COLO668 (cell line): ENCODE measurements at regions not wholly inside any gene's neighbourhood (a gene's known extent, or its start where the extent isn't known, plus 50 kb on each side); places are given as distances from the start of the nearest gene placed in this dataset.

ENCODE experiments used
- DNase-seq: peaks from one replicate; lab custom pipeline; 2025; ENCODE audit not compliant: unreplicated experiment; lab: John Stamatoyannopoulos, UW

DNA sequence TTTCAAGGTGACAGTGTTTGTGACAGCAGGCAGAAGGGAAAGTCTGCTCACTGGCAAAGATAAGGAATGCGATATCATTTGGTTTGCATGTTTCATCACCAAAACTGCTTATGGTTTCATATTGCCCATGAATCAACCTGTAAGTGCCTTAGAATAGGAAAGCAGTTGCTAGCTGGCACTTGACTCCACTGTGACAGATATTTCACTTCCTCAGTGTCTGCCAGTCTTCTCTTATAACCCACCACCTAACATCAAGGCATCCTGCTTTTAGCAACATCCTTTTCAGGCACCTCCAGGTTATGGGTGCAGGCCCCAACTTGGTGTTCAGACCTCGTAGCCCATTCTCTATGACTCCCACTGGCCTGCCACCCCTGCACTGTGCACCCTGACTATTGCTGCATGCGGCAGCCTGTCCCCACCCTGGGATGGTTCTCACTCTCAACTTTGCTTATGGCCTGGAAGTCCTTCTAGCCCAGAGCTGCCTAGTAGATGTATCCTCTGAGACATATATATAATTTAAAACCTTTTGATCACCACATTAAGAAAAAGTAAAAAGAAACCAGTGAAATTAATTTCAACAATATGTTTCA, 154.4 kb upstream of the RARB start:
- no peak for DNase-seq

DNA sequence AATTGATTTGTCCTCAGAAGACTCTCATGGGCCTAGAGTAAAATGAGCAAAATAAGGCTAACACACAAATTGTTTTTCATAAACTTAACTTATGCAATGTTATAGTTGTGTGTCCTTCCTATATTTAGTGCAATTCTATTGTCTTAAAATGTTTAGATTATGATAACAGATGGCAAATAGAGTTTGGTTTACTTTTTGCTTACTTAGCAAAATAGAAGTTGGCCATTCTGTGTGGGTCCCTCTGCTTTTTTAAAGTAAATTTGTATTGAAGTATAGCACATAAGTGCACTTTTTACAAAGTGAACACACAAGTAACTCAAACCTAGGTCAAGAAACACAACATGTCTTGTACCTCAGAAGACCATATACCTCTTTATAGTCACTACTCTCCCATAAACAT, 150.6 kb upstream of the RARB start:
- no peak for DNase-seq

DNA sequence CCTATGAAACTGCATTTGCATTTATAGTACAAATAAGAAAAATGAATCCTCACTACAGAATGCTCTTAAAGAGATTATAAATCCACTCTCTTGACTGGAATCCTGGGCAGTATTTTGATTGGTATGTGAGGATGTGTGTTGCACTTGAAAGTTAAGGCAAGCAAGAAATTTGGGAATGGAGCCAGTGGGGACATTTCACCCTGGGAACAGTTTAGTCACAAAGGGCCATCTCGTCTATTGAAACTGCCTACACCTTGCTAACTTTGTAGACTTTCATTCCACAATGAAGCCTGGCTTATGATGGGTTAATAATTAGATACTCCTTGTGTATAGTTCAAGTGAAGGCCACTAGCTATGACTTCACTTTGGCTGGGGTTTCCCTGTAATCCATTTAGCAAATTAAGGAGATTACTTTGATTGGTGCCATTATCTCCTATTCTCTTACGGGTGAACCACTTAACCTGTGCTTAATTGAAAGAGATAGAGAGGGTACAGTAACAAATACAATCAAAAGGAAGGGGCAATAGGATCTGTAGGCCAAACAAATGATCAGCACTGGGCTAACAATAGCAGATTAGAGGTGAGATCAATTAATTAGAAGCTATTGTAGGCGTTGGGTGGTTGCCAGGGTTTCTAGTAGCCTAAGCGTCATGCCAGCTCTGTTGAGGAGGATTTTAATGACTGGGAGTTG, 146.9 kb upstream of the RARB start:
- no peak for DNase-seq

DNA sequence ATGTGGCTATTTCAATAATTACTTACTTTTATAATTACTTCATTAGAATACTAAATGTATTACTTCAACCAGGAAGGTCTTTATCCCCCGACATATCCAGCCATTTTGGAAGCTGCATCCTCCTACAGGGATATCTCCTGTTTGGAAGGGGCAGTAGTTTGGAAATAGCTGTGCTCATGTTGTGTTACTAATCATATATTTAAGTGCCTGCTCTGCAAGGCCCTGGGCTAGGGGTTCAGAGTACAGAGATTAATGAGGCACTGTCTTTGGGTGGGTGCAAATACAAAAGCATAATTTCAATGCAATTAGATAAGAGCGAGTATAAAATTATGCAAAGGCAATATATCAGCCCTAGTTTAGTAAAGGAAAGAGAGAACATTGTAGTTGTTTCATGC, 146.3 kb upstream of the RARB start:
- no peak for DNase-seq

DNA sequence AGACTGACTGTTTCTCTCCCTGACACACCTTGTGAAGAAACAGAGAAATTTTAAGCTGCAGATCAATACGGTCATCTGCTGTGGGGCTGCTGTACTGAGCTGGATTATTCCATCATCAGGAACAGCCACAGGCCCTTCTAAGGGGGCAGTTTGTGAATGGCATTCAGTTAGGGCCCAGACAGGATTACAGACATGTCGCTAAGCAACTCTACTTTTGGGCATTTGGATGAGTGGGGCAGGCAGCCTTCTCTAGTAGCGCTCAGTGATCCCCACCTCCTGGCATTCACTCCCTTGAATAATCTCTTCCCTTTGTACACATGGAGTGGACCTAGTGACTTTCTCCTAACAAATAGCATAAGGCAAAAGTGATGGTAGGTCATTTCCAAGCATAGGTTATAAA, 144.4 kb upstream of the RARB start:
- DNase-seq: no peak

DNA sequence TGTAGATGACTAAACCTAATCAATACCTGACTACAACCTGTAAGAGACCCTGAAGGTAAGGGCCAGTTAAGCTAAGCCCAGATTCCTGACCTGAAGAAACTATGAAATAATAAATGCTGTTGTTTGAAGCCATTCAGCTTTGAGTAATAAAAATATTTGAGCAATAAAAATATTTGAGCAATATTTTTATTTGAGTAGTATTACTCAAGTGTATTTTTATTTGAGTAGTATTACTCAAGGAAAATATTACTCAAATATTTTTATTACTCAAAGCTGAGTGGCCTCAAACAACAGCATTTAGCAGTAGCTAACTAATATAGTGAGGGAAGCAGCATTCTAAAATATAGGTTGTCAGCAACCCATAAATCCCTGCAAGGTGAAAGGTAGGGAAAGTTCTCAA, 143.8 kb upstream of the RARB start:
- no peak for DNase-seq

DNA sequence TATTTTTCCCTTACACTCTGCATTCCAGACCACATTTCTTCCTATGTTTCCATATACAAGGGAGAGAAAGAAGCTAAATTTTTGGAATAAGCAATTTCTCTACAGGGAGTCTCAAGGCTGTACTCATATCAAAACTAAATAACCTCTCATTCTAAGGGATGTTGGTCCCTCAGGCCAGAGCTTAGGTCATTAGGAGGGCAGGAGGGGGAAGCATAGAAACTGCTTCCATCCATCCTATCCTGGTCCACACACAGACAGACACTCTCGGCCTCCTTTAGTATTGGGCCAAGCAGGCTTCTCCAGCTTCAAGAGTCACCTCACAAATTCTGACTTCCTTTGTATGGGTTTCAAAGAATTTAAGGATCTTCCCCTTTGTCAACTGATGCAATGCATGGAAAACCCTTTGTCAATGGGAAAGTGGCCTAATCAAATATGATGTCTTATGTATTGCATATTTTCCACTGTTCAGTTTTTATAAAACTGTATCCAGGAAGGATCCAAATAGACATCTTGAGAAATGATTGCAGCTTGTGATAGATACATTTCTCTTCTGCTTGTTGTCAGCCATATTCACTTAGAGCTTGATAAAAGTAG, 140.7 kb upstream of the RARB start:
- no peak for DNase-seq

DNA sequence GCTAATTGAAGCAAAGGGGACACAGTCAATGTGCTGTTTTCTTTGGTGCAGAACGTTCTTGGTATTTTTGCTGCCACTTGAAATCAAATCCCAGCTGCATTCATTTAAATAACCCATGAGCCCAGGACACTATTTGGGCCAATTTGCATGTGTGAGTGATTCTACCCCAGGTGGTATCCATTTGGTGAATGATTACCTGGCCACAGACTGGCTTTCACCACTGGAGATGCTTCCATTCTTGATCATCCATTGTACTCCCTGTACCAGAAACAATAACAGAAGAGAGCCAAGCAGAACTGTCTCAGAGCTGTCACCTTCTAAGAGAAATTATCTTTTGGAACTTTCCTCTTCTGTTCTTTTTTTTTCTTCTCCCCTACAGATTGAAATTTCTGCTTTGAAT, 139.7 kb upstream of the RARB start:
- DNase-seq: no peak

DNA sequence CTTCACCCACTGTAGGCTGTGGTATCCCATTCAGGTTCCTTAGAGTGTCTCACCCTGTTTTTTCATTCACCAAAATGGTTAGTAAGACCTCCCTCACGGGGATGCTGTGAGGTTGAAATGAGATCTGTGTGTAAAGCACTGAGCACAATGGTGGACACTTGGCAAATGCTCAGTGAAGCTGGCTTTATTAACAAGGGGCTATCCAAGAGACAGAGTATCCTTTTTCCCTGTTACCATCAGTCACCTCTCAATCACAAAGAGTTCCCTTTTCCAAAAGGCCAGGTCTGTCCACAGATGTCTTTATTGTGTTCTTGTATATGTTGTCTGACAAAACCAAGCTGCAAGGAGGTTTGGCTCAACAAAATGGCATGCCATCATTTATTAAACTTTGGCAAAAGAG, 138.9 kb upstream of the RARB start:
- DNase-seq: no peak

DNA sequence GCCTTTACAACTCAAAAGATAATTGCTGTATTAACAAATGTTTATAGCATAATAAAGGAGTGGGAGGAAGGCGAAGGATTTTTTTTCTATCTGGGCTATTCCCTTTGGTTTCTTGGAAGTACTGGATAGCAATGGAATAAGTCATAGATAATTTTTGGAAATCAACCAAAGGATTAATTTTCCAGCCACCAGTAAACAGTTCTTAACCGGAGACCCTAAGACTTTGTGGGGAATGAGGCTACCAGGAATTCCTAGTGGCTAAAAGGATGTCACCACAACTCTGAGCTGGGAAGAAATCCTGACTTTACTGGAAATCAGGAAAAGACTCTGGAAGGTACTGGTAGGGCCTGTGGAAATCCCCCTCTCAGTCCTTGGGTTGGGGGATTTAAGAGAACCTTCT, 138.4 kb upstream of the RARB start:
- DNase-seq: no peak

DNA sequence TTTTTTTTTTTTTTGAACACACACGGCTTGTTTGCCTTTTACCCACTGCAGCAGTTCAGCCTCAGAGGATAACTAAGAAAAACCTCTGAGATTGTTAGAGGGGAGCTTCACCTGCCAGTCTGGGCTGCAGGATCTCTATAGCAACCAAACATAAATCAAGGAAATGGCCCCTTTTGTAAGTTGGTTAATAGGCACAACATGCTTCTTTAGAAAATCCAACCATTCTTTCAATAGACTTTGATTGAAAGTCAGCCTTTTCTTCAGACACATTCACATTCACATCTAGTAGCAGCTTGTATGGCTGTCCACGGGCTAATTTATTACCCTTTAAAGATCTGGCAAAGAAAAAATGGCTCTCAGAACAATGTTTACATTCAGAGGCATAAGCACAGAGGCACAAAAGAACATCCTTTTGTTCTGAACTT, 136.6 kb upstream of the RARB start:
- DNase-seq: no peak

DNA sequence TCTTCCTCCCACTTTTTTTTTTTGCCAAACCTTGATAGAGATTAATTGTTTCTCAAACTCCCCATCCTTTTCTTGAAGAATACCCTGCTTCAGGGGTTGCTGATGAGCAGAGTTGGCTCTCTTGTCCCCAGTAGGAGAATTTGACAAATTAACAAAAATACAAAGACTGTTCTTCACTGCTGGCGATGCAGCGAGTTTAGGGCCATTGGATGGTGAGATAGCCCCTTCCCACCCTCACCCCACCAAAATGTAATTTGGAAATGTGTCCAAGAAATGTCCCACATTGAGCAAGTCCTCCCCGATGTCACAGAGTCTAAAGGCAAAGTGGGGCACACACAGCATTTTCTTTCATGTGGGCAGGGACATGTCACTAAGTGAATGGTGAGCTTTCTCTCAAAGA, 136.0 kb upstream of the RARB start:
- DNase-seq: no peak

DNA sequence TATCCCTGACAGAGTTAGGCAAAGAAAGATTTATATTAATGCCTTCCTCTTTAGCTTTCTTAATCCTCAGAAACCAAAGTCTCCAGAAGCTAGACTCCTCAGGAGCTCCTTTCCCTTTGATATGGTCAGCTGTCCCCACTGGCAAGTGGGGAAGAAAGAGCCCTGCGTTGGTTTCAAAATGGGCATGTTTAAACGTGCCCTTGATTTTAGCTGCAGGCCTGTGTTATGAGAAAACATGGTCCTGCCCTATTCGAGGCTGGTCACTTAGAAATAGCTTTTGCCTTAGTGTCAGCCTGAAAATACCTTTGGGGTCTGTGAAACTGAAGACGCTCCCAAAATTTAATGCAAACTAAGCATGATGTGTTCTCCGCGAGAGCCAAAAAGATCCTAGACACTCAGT, 135.5 kb upstream of the RARB start:
- no peak for DNase-seq

DNA sequence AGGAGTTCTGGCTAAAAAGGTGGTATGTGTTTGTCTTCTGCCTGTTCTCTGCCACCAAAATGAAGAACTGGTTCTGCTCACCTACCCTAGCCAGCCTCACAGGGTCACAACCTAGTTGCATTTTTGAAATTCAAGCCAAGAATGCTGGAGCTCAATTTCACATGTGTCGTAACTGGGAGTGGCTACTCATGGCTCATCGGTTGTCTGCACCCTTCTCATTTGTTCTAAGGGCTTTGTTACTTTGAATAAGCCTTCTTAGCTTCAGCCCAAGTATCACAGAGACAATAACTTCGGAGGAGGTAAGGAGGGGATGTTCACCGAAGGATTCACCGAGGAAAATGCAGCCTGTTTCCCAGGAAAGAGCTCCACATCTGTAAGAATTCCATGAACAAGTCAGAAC, 134.3 kb upstream of the RARB start:
- DNase-seq: no peak

DNA sequence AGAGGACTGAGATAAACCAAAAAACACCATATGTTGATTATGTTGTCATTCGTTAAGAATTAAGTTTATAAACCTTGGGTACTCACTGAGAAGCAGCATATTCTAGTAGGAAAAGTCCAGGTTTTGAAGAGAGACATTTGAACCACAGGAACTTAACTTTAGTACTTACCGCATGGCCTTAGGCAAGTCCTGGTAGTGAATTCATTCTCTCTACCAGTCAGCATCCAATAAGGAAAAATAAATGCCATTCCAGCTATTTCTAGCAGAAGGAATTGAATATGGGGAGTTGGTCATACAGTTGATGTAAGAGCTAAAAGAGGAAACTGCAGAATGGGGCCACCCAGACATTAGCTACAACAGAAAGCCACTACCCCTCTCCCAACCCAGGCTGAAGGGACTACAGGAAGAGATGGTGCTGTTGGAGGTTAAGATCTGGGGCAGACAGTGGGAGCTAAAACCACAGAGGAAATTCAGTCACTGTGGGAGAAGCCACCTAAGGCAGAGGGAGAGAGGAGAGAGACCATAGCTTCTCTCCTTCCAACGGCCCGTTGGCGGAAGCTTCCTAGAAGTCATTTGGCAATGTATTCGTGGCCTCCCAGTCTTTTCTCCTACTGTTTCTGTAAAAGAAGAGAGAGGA, 133.8 kb upstream of the RARB start:
- DNase-seq: no peak

DNA sequence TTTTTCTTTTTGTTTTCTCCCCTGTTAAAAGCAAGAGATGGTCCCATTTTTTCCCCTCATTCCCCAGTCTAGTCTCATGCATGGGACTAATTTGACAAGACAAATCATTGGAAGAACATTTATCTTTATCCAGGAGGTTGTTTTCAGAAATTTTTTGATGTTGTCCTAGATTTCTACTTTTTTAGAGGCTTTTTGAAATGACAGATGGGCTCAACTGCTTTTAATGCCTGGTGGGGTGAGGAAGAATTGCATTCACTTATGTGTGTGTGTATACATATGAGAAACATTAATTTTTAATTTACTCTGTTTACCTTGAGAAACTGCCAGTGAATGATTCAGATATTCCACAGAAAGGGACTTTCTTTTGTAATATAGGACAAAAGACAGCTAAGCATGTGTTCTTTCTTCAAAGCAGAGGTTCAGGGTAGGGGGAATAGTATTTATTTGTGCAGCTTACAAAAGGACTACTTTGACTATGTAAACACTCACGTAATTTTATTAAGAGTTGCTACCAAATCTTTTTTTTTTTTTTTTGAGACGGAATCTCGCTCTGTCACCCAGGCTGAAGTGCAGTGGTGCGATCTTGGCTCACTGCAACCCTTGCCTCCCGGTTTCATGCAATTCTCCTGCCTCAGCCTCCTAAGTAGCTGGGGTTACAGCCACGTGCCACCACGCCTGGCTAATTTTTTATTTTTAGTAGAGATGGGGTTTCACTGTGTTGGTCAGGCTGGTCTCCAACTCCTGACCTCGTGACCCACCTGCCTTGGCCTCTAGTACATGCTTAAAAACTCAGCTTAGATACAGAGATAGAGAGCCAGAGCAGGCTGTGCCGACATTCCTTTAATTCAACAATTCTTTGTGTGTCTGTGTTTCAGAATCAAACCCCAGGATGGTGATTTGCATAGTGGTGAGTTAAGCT, 130.1 kb upstream of the RARB start:
- no peak for DNase-seq

DNA sequence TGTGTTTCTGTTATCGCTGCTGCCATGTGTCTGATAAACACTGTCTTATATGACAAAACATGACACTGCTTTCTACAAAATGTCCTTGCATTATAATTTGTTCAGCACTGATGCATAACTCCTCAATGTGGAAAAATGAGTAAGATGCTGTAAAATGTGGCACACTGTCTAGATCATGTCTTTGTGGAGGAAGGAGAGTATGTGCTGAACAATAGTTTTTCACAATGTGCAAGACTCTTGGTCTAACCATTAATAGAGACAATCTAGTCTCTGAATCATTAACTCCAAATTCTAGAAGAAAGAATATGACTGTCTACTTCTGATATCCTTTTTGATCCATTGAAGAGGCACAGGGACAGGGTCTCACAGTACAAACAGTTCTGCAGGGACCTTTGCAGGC, 127.9 kb upstream of the RARB start:
- DNase-seq: no peak

DNA sequence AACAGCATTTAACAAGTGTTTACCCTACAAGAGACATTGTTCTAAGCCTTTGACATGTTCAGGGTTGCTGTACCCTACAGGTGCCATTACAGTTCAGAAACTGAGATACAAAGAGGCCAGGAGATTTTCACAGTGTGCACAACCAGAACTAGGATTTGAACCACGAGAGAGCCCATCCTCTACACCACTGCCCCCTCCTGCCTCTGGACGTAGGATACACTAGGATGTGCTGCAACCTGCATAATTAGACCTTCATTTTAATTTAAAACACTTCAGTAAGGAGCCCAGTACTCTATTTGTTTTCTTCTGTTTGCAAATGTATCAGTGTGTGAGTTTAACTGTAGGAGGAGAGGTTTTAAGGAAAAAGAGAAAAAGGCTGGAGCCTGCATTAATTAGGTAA, 123.1 kb upstream of the RARB start:
- no peak for DNase-seq

DNA sequence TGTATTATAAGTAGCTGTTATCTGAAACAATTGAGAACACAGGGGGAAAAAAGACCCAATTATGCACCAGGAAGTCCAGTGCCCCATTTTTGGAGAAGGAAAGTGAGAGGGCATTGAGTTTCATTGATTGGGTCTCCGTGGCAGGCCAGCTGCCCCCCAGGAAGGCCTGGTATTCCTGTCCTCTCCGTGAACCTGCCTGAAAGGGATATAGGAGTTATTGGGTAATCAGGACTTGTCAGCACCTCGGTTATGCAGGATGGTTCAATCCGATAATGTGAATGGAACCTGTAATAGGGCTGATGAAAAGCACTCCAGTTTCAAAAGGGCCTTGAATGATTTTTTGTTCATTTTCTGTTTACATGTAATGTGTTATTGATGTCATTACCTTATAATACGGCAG, 122.0 kb upstream of the RARB start:
- DNase-seq: no peak

DNA sequence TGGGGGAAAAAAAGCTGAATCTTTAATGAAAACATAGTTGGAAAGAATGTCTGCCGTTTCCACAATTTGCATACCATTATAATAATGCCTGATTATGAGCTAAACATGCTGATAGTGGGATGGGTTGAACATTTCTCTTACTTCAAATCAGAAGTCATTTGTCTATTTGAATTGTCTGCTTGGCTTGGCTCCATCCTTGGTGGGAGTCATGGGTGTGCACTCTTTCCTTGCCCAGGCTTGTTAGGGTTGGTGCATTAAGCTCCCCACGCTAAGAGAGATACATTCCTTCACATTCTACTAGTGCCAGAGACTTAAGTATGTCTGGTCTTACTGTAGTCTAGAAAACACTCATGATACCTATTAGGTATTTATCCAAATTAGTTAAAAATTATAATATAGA, 121.4 kb upstream of the RARB start:
- no peak for DNase-seq

DNA sequence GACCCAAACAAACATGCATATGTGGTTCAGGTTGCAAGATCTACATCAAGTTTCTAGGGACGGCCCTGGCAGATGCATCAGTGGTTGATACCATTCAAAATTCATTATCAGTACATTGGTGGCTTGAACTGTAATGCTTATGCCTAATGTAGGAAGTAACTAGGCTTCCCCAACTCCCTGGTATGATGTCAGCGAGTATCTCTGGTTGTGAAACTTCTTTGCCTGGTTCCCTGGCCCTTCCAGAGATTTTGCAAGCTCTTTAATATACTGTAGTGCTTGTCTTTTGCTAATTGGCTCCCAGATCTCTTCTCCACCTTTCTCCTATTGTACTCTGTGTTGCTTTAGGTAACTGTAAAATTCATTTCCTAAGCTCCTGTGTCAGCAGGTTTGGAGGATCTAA, 114.8 kb upstream of the RARB start:
- DNase-seq: no peak
